ENCODE measurements at regions not wholly inside any gene's neighbourhood (a gene's known extent, or its start where the extent isn't known, plus 50 kb on each side); places are given as distances from the start of the nearest gene placed in this dataset.

GRCh38 chr18:60176259-60176658 is 196.3 kb downstream of the MC4R start:
- TF ChIP-seq EZH2 (IDR thresholded peaks at IDR 0.05) = no peak
- TF ChIP-seq POLR2AphosphoS5 (IDR thresholded peaks at IDR 0.05; ENCODE audit: borderline replicate concordance, low read depth, low read length) = no peak

All from SK-N-MC (cell line).